Heart right ventricle (tissue), 16 donors: ENCODE measurements at regions not wholly inside any gene's neighbourhood (a gene's known extent, or its start where the extent isn't known, plus 50 kb on each side); places are given as distances from the start of the nearest gene placed in this dataset.

Source experiments
- ATAC-seq, 8 donors: fragments of 200-7000 bp; cut with Tn5 transposase; one replicate each; pipeline ENCODE4 v1.9.1; 2020; ENCODE audit warnings: mild to moderate bottlenecking in 8 of 8, moderate library complexity in 8 of 8, moderate number of reproducible peaks in 1 of 8
- DNase-seq, 2 donors: peaks; one replicate each; pipeline ENCODE4 v3.0.0-alpha.2; 2020
- H3K27ac ChIP-seq, 10 donors: fragments of 200-600 bp; sonication (generic) in 2 of 10; one replicate each; pipeline versions ENCODE4 v1.5.0 to v1.8.0; 2020 to 2022; ENCODE audit warnings: mild to moderate bottlenecking in 3 of 10
- H3K27me3 ChIP-seq, 7 donors: fragments of 200-600 bp; one replicate each; pipeline ENCODE4 v1.8.0; 2021 to 2022; ENCODE audit warnings: mild to moderate bottlenecking in 2 of 7
- H3K36me3 ChIP-seq, 9 donors: fragments of 200-600 bp; sonication (generic) in 1 of 9; one replicate each; pipeline versions ENCODE4 v1.5.0 to v1.8.0; 2020 to 2022; ENCODE audit warnings: mild to moderate bottlenecking in 2 of 9
- H3K4me1 ChIP-seq, 9 donors: fragments of 200-600 bp; sonication (generic) in 1 of 9; one replicate each; pipeline versions ENCODE4 v1.5.0 to v1.8.0; 2020 to 2022; ENCODE audit warnings: mild to moderate bottlenecking in 4 of 9
- H3K4me3 ChIP-seq, 10 donors: fragments of 200-600 bp; sonication (generic) in 2 of 10; one replicate each; pipeline versions ENCODE4 v1.5.0 to v1.8.0; 2020 to 2022; ENCODE audit warnings: mild to moderate bottlenecking in 7 of 10, moderate library complexity in 2 of 10
- H3K9me3 ChIP-seq, 11 donors: fragments of 200-600 bp in 10 of 11; sonication (generic) in 2 of 11; one replicate each; pipeline versions ENCODE4 v1.5.0 to v1.8.0; 2013 to 2022; ENCODE audit warnings: mild to moderate bottlenecking in 2 of 11, control low read depth in 1 of 11, moderate library complexity in 1 of 11
- CTCF ChIP-seq, 9 donors: fragments of 200-600 bp; sonication (generic) in 2 of 9; IDR thresholded peaks; one replicate each; pipeline versions ENCODE4 v1.5.0 to v1.8.0; 2021 to 2022; ENCODE audit warnings: antibody characterized with exemption in 9 of 9, mild to moderate bottlenecking in 5 of 9, moderate library complexity in 1 of 9
- WGBS, 2 donors: extraction: QIAGEN DNeasy Blood & Tissue Kit; methylation state at CpG; one replicate each; pipeline ENCODE4 v1.1.7; 2013; ENCODE audit warnings: inconsistent platforms in 1 of 2; 5-methylcytosine and 5-hydroxymethylcytosine counted together
- intact Hi-C, 10 donors: fragments of 100-400 bp; cut with DNase I; formaldehyde crosslinking; loops; one replicate each; pipeline versions ENCODE4 v1.11.1 to v1.14.2; 2022
- donor health status: Arrhythmogenic right ventricular cardiomyopathy.
- donor health status: ischemic (EF 13 %, LVEDD 7.1; RV severe dilation, severe dysfunction).
- donor health status: healthy with polysubstance abuse.
- donor health status: DM: no; HTN: yes; CAD: no.
- donor health status: DM: no; HTN: no; CAD: no.
- donor health status: ischemic (EF 25% LVEDD 6.9; RV normal size, moderate dysfunction).
- donor health status: ischemic (EF 25% LVEDD 5.7; RV mildly dilated, moderate dysfunction).
- donor health status: healthy.
- donor health status: DM: yes; HTN: yes; CAD: no.
- donor health status: Ischemic cardiomyopathy.
- donor health status: ischemic (EF 35%, LVEDD 5.7; RV mildly dilated, moderate dysfunction).
- donor health status: nonischemic (EF 11% LVEDD 7.7; RV severe dilation, severe dysfunction).
- donor health status: DM: yes; HTN: yes; CAD: no.
- donor health status: PGD.
- donor health status: ischemic (EF 29% LVEDD 5.4; RV normal size, mild dysfunction).
- donor health status: nonischemic (EF 23%, LVEDD 6.1; RV moderate dilation, normal function).

GRCh38 chr7:18430810-18431209, 64.7 kb upstream of the HDAC9 start:
- TF ChIP-seq CTCF (IDR thresholded peaks at IDR 0.05), result no peak
- no peaks in the 10 kb centered on the region for H3K36me3 ChIP-seq
- DNase-seq (no peak), ATAC-seq (no peak)
- H3K4me1 ChIP-seq, result peaks cover 0 to 11% (median 0%) of the 10 kb centered on the region in 9 donors
- no peaks in the 10 kb centered on the region for H3K27me3 ChIP-seq
- H3K4me3 ChIP-seq, result no peak overlapping the region
- intact Hi-C loops, result no loop called here
- 99 to 100% methylated on average over 2 of the region's 2 CpGs for WGBS, 2 donors
- no peaks in the 10 kb centered on the region for H3K9me3 ChIP-seq
- H3K27ac ChIP-seq, result no peak overlapping the region

GRCh38 chr7:18434171-18434570, 61.4 kb upstream of the HDAC9 start:
- H3K27me3 ChIP-seq, result no peaks in the 10 kb centered on the region
- H3K27ac ChIP-seq, result no peak overlapping the region
- H3K36me3 ChIP-seq, result no peaks in the 10 kb centered on the region
- intact Hi-C loops, result no loop called here
- no peak for ATAC-seq
- no peaks in the 10 kb centered on the region for H3K4me1 ChIP-seq
- no peak for TF ChIP-seq CTCF (IDR thresholded peaks at IDR 0.05)
- no peak for DNase-seq
- 96 to 98% methylated on average over 6 of the region's 6 CpGs for WGBS, 2 donors
- H3K9me3 ChIP-seq, result no peaks in the 10 kb centered on the region
- no peak overlapping the region for H3K4me3 ChIP-seq

DNA sequence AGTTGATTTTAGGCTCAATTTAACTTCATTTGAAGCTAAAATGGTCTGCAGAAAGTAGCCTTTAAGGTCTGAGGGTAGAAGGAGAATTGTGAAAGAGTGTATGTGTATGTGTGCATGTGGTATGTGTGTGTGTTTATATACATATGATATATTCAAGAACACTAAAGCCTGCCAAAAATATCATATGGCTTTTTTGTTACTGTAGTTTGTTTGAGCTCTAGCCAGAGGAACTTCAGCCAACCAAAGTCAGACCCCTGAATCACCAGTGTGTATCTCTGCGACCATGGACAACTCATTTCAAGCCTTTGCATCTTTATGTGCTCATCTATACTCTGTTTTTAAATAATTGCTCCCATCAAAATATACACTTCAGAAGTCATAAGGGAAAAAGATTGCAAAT, 58.4 kb upstream of the HDAC9 start:
- 49 to 67% methylated on average over 1 of the region's 1 CpG for WGBS, 2 donors

DNA sequence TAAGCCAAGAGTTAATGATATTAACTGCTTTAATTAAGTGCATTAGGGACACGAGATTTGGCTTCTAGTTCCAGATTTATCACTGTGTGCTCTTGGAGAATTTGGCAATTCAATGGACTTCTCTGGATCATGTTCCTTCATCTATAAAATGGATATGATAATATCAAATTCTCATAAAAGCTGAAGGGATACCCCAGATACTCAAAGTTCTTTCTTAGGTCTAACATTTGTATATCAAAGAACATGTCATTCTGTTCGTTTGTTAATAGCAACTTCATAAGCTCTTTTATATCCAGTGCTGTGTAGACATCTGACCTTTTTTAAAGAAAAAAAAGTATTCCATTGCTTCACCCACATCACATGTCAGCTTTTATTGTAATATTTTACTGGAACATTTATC, 54.6 kb upstream of the HDAC9 start:
- no peak overlapping the region for H3K27ac ChIP-seq
- no peaks in the 10 kb centered on the region for H3K9me3 ChIP-seq
- H3K36me3 ChIP-seq, result no peaks in the 10 kb centered on the region
- TF ChIP-seq CTCF (IDR thresholded peaks at IDR 0.05), result no peak
- peaks cover 0 to 8% (median 0%) of the 10 kb centered on the region in 9 donors for H3K4me1 ChIP-seq
- intact Hi-C loops, result loop anchor here in 1 of 10 donors (10.0 kb wide), 1 partner anchor 46 kb away; no protein-coding TSS in a partner anchor
- WGBS, 2 donors, result 47 to 48% methylated on average over 2 of the region's 2 CpGs
- H3K4me3 ChIP-seq, result no peak overlapping the region
- ATAC-seq, result no peak
- H3K27me3 ChIP-seq, result no peaks in the 10 kb centered on the region
- DNase-seq, result no peak

More for the DNA sequence above, 58.4 kb upstream of the HDAC9 start:
- H3K36me3 ChIP-seq, result no peaks in the 10 kb centered on the region
- no peak overlapping the region for H3K4me3 ChIP-seq
- no peak for TF ChIP-seq CTCF (IDR thresholded peaks at IDR 0.05)
- H3K27ac ChIP-seq, result no peak overlapping the region
- ATAC-seq (no peak), DNase-seq (no peak)
- intact Hi-C loops, result no loop called here
- H3K27me3 ChIP-seq, result no peaks in the 10 kb centered on the region
- H3K4me1 ChIP-seq, result no peaks in the 10 kb centered on the region
- no peaks in the 10 kb centered on the region for H3K9me3 ChIP-seq
